Thyroid gland (tissue), 4 donors: ENCODE measurements at regions not wholly inside any gene's neighbourhood (a gene's known extent, or its start where the extent isn't known, plus 50 kb on each side); places are given as distances from the start of the nearest gene placed in this dataset.

Source experiments
- DNase-seq, 2 donors: peaks; one replicate each; pipeline ENCODE4 v3.0.0-alpha.2; 2019
- H3K27ac ChIP-seq, 3 donors: fragments of 200-600 bp; sonication (generic); 1 replicate in 2 of 3; 2 replicates in 1 of 3; pipeline ENCODE4 v1.5.1; 2016 to 2019; ENCODE audit warnings: mild to moderate bottlenecking in 1 of 3, moderate library complexity in 1 of 3
- H3K27me3 ChIP-seq: fragments of 200-600 bp; sonication (generic); one replicate; pipeline ENCODE4 v1.5.1; 2019
- H3K36me3 ChIP-seq, 2 donors: fragments of 200-600 bp; sonication (generic); one replicate each; pipeline ENCODE4 v1.5.1; 2016 to 2019
- H3K4me1 ChIP-seq, 2 donors: fragments of 200-600 bp; sonication (generic); one replicate each; pipeline ENCODE4 v1.5.1; 2017 to 2019
- H3K4me3 ChIP-seq, 3 donors: fragments of 200-600 bp; sonication (generic); replicated peaks in 1 of 3; 1 replicate in 2 of 3; 2 replicates in 1 of 3; pipeline ENCODE4 v1.5.1; 2016; ENCODE audit warnings: mild to moderate bottlenecking in 1 of 3
- H3K9me3 ChIP-seq: fragments of 200-600 bp; sonication (generic); one replicate; pipeline ENCODE4 v1.5.1; 2017
- POLR2A ChIP-seq, 2 donors: fragments of 450-650 bp; IDR thresholded peaks; one replicate each; pipeline ENCODE4 v1.6.1; 2017; ENCODE audit warnings: antibody characterized with exemption in 2 of 2, mild to moderate bottlenecking in 2 of 2, moderate library complexity in 1 of 2
- WGBS, 2 donors: methylation state at CpG; one replicate each; pipeline ENCODE4 v1.1.5; 2017; 5-methylcytosine and 5-hydroxymethylcytosine counted together
- intact Hi-C: fragments of 100-400 bp; cut with DNase I; formaldehyde crosslinking; loops from one replicate; pipeline ENCODE4 v1.15.1; 2023
- TF ChIP-seq, protein P1 (sequence below), 6 experiments: fragments of 200-600 bp in 3 of 6; fragments of 450-650 bp in 3 of 6; sonication (generic) in 3 of 6; IDR thresholded peaks; one replicate each; pipeline ENCODE4 v1.5.1; 2016 to 2019; ENCODE audit warnings: antibody characterized with exemption in 6 of 6, mild to moderate bottlenecking in 2 of 6, inconsistent platforms in 1 of 6, moderate library complexity in 1 of 6

DNA sequence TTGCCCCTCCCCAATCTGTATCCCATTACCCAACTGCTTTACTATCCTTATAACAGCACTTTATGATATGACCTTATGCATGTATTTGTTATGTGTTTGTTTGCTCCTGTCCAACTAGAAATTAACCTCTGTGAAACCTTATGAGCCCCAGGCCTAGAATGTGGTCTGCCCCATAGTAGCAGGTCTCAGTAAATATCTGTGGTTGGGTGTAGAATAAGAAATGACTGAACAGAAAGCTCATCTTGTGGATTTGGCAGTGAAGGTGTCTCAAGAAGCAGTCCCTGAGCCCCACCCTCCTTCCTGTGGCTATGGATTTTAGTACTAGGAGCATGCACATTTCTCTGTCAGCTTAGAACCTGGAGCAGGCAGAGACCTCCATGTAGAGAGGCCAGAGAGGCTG, 229.0 kb upstream of the LCORL start:
- Histone ChIP-seq H3K36me3 (no peaks in the 10 kb centered on the region), H3K9me3 (no peaks in the 10 kb centered on the region), H3K27ac (no peak overlapping the region), H3K27me3 (no peaks in the 10 kb centered on the region), H3K4me1 (no peaks in the 10 kb centered on the region), H3K4me3 (no peak overlapping the region)
- intact Hi-C loops = no loop called here
- TF ChIP-seq POLR2A (IDR thresholded peaks at IDR 0.05) = no peak
- TF ChIP-seq, protein P1, sequence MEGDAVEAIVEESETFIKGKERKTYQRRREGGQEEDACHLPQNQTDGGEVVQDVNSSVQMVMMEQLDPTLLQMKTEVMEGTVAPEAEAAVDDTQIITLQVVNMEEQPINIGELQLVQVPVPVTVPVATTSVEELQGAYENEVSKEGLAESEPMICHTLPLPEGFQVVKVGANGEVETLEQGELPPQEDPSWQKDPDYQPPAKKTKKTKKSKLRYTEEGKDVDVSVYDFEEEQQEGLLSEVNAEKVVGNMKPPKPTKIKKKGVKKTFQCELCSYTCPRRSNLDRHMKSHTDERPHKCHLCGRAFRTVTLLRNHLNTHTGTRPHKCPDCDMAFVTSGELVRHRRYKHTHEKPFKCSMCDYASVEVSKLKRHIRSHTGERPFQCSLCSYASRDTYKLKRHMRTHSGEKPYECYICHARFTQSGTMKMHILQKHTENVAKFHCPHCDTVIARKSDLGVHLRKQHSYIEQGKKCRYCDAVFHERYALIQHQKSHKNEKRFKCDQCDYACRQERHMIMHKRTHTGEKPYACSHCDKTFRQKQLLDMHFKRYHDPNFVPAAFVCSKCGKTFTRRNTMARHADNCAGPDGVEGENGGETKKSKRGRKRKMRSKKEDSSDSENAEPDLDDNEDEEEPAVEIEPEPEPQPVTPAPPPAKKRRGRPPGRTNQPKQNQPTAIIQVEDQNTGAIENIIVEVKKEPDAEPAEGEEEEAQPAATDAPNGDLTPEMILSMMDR (IDR thresholded peaks at IDR 0.05) = no peak
- no peak for DNase-seq

- Histone ChIP-seq H3K27ac (no peak overlapping the region), H3K9me3 (no peaks in the 10 kb centered on the region), H3K4me3 (no peak overlapping the region), H3K4me1 (no peaks in the 10 kb centered on the region), H3K36me3 (no peaks in the 10 kb centered on the region), H3K27me3 (no peaks in the 10 kb centered on the region)
- DNase-seq = no peak
- TF ChIP-seq, protein P1 (IDR thresholded peaks at IDR 0.05) = no peak
- TF ChIP-seq POLR2A (IDR thresholded peaks at IDR 0.05) = no peak
- 87 to 89% methylated on average over 2 of the region's 2 CpGs for WGBS, 2 donors
- intact Hi-C loops = no loop called here
These were observed 227.1 kb upstream of the LCORL start for GRCh38 chr4:18248611-18249010.

DNA sequence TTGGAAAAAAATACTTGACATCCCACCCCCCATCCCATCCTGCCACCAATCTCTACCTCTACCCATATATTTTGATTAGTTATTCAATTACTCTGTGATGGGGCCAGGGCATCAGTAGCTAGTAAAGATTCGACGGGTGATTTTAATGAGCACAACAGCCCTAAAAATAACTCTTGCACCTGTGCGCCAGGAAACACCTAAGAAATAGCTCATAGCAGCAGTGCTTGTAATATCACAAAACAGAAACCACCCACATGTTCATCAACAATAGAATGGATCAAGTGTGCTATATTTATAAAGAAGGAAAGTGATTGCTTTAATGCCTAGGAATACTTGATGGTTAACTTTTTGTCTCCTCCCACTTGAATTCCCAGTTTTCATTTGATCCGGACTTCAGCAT, 225.6 kb upstream of the LCORL start:
- no peaks in the 10 kb centered on the region for H3K36me3 ChIP-seq
- WGBS, 2 donors = 64% methylated on average over 4 of the region's 4 CpGs
- H3K9me3 ChIP-seq = no peaks in the 10 kb centered on the region
- H3K4me1 ChIP-seq = no peaks in the 10 kb centered on the region
- no peak for DNase-seq
- H3K27ac ChIP-seq = no peak overlapping the region
- H3K27me3 ChIP-seq = no peaks in the 10 kb centered on the region
- intact Hi-C loops = no loop called here
- no peak for TF ChIP-seq POLR2A (IDR thresholded peaks at IDR 0.05)
- TF ChIP-seq, protein P1 (IDR thresholded peaks at IDR 0.05) = no peak
- H3K4me3 ChIP-seq = no peak overlapping the region

DNA sequence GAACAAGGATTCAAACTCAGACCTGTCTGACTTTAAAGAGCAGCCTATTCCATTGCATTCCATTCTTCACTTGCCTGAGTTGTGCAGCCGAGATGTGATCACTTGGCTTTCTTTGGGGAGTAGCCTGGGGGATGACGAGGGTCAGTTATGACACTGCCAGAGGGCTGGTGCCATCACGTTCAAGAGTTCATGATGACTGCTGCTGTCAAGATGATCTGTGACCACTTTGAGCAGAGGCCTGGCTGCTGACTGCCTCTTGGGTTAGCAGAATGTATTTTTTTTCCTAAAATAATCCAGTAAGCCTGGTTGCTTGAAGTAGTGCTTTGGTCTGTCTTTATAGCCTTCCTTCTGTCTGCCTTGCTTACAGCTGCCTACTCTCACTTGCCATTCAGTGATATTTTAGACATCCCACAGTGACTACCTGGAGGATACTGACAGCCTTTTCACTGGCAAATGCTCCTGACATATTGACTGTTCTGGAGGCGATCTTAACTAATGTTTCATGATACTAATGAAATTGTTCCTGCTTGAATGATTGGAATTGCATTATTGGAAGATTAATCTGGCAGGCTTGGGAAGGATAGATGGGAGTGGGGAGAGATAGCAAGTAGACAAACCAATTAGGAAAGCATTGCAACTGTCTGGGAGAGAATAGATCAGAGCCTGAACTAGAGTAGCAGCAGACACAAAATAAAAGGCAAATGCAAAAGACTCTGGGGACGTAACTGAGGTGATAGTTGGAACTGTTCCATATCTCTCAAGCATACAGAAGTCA, 221.6 kb upstream of the LCORL start:
- no peaks in the 10 kb centered on the region for H3K27me3 ChIP-seq
- no peaks in the 10 kb centered on the region for H3K9me3 ChIP-seq
- no peak for TF ChIP-seq POLR2A (IDR thresholded peaks at IDR 0.05)
- TF ChIP-seq, protein P1 (IDR thresholded peaks at IDR 0.05) = no peak
- 68 to 70% methylated on average over 5 of the region's 5 CpGs for WGBS, 2 donors
- H3K4me1 ChIP-seq = no peaks in the 10 kb centered on the region
- no peak overlapping the region for H3K27ac ChIP-seq
- H3K4me3 ChIP-seq = no peak overlapping the region
- no peak for DNase-seq
- intact Hi-C loops = no loop called here
- no peaks in the 10 kb centered on the region for H3K36me3 ChIP-seq

- DNase-seq = no peak
- no peaks in the 10 kb centered on the region for H3K27me3 ChIP-seq
- H3K4me3 ChIP-seq = no peak overlapping the region
- H3K9me3 ChIP-seq = no peaks in the 10 kb centered on the region
- no peak overlapping the region for H3K27ac ChIP-seq
- 41 to 55% methylated on average over 1 of the region's 1 CpG for WGBS, 2 donors
- intact Hi-C loops = no loop called here
- no peaks in the 10 kb centered on the region for H3K4me1 ChIP-seq
- no peaks in the 10 kb centered on the region for H3K36me3 ChIP-seq
- TF ChIP-seq, protein P1 (IDR thresholded peaks at IDR 0.05) = no peak
- TF ChIP-seq POLR2A (IDR thresholded peaks at IDR 0.05) = no peak
These were observed 220.2 kb upstream of the LCORL start for GRCh38 chr4:18241727-18242126.
